ENCODE measurements at regions not wholly inside any gene's neighbourhood (a gene's known extent, or its start where the extent isn't known, plus 50 kb on each side); places are given as distances from the start of the nearest gene placed in this dataset.
A peak's percentile ranks its signal among the peaks of the same experiment; 100 is the strongest.

DNA sequence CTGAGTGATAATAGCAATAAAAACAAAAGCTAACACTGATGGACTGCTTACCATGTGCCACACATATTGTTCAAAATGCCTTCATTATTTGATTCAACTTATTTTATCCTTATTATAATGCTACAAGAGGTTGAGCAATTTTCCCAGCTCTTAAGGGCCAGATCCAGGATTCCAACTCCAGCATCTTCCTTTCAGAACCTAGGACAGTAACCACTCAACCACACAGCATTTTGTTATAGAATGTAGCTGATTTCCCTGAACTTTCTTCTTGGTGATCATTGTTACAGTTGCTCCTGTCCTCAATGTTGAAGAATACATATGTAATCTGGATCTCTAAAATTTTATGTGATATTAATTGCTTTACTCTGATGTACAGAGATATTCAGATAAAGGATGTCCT, 341.7 kb downstream of the PIK3C3 start:
- Histone ChIP-seq H3K4me3 (ENCODE audit: low read depth, low read length, poor library complexity, severe bottlenecking) (no peak overlapping the region), H3K79me2 (ENCODE audit: insufficient read depth, low read depth, low read length) (no peaks in the 10 kb centered on the region)
- POLR2A ChIA-PET = no interaction called here

DNA sequence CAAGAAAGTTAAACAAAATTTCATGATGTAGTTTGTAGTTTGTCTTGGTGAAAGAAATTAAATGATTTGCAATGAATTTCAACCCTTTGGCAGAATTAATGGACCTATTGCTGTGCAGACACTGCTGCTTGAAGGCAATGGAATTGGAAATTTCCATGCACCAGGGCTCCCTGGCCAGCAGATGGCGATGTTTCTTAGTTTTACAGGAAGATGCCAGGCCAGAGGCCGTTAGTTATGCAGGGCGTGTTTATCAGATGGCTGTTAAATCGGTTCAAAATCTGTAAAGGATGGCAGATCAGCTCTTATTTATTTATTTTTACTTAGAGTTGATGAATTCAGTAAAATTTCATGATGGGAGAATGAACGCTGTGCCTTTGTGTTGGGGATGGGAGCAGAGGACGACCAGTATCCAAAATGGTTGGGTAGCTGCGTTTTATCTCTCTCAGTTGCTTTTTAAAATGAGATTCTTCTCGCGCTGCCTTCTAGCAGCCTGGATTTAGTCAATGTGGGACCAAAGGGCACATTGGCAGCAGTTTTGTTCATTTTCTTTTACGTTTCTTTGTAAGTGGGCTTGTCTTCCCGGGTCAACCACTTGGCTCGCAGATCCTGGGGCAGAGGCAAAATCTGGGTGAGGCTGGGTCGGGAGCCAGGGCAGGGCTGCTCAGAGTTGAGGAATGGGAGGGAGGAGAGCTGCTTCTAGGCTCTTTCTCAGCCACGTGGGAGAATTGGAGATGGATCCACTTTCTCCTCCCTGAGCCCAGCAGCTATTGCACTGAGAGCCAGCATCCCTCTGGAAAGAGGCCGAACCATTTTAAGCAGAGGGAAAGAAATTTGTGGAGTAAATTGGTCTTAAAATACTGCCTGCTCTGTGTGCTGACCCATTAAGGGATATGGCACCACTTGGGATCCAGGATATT, 344.0 kb downstream of the PIK3C3 start:
- CTCF ChIA-PET (ENCODE audit: unreplicated experiment) = interaction anchor here (0.6 kb wide), 1 partner anchor 1518 kb away, joined by 3 read pairs; no protein-coding TSS in a partner anchor
- TF ChIP-seq, protein P1, sequence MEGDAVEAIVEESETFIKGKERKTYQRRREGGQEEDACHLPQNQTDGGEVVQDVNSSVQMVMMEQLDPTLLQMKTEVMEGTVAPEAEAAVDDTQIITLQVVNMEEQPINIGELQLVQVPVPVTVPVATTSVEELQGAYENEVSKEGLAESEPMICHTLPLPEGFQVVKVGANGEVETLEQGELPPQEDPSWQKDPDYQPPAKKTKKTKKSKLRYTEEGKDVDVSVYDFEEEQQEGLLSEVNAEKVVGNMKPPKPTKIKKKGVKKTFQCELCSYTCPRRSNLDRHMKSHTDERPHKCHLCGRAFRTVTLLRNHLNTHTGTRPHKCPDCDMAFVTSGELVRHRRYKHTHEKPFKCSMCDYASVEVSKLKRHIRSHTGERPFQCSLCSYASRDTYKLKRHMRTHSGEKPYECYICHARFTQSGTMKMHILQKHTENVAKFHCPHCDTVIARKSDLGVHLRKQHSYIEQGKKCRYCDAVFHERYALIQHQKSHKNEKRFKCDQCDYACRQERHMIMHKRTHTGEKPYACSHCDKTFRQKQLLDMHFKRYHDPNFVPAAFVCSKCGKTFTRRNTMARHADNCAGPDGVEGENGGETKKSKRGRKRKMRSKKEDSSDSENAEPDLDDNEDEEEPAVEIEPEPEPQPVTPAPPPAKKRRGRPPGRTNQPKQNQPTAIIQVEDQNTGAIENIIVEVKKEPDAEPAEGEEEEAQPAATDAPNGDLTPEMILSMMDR (conservative IDR thresholded peaks at IDR 0.05; ENCODE audit: low read length) = peak; percentile 79
- no peak for TF ChIP-seq EZH2phosphoT487 (IDR thresholded peaks at IDR 0.05; ENCODE audit: borderline replicate concordance, low read depth, low read length)
- no TSS peak for BruUV-seq (replicated peaks)
- Histone ChIP-seq H3K4me2 (ENCODE audit: low read length) (no peak overlapping the region), H3K9me3 (ENCODE audit: low read length) (no peaks in the 10 kb centered on the region), H3K27ac (ENCODE audit: low read depth, low read length, poor library complexity, severe bottlenecking) (no peak overlapping the region), H3K36me3 (ENCODE audit: insufficient read depth, low read length) (no peaks in the 10 kb centered on the region), H4K20me1 (ENCODE audit: insufficient read depth, low read length) (no peaks in the 10 kb centered on the region), H3K4me1 (ENCODE audit: insufficient read depth, low read length, poor library complexity, severe bottlenecking) (no peaks in the 10 kb centered on the region), H2AFZ (ENCODE audit: low read length) (no peak overlapping the region), H3K79me2 (ENCODE audit: insufficient read depth, low read depth, low read length) (no peaks in the 10 kb centered on the region), H3K9me2 (ENCODE audit: insufficient read depth, low read length) (no peaks in the 10 kb centered on the region), H3K4me3 (ENCODE audit: low read depth, low read length, poor library complexity, severe bottlenecking) (no peak overlapping the region)
- peak; percentile 37 for DNase-seq (ENCODE audit: low spot score)
- POLR2A ChIA-PET = no interaction called here
- intact Hi-C loops (cut with micrococcal nuclease; ENCODE audit: unreplicated experiment) = loop anchor here (5.0 to 10.0 kb wide), 2 partner anchors 184 to 973 kb away; no protein-coding TSS in a partner anchor

More for the DNA sequence above, 341.7 kb downstream of the PIK3C3 start:
- no peak for DNase-seq (ENCODE audit: low spot score)
- intact Hi-C loops (cut with micrococcal nuclease; ENCODE audit: unreplicated experiment) = loop anchor here (5.0 to 10.0 kb wide), 2 partner anchors 182 to 976 kb away; no protein-coding TSS in a partner anchor
- CTCF ChIA-PET (ENCODE audit: unreplicated experiment) = interaction anchor here (0.6 kb wide), 1 partner anchor 1973 kb away, joined by 4 read pairs; no protein-coding TSS in a partner anchor
- TF ChIP-seq, protein P1 (conservative IDR thresholded peaks at IDR 0.05; ENCODE audit: low read length) = no peak
- no peak for TF ChIP-seq EZH2phosphoT487 (IDR thresholded peaks at IDR 0.05; ENCODE audit: borderline replicate concordance, low read depth, low read length)
- Histone ChIP-seq H3K36me3 (ENCODE audit: insufficient read depth, low read length) (no peaks in the 10 kb centered on the region), H3K27ac (ENCODE audit: low read depth, low read length, poor library complexity, severe bottlenecking) (no peak overlapping the region), H3K9me3 (ENCODE audit: low read length) (no peaks in the 10 kb centered on the region), H3K4me1 (ENCODE audit: insufficient read depth, low read length, poor library complexity, severe bottlenecking) (no peaks in the 10 kb centered on the region), H4K20me1 (ENCODE audit: insufficient read depth, low read length) (no peaks in the 10 kb centered on the region), H3K4me2 (ENCODE audit: low read length) (no peak overlapping the region), H2AFZ (ENCODE audit: low read length) (no peak overlapping the region), H3K9me2 (ENCODE audit: insufficient read depth, low read length) (no peaks in the 10 kb centered on the region)
- no TSS peak for BruUV-seq (replicated peaks)
